Testis (tissue), 2 donors: ENCODE measurements at regions not wholly inside any gene's neighbourhood (a gene's known extent, or its start where the extent isn't known, plus 50 kb on each side); places are given as distances from the start of the nearest gene placed in this dataset.

ENCODE experiments used
- DNase-seq: peaks from one replicate; pipeline ENCODE4 v3.0.0-alpha.2; 2019
- H3K27ac ChIP-seq, 2 donors: fragments of 200-600 bp; sonication (generic); one replicate each; pipeline ENCODE4 v1.5.1; 2019
- H3K27me3 ChIP-seq: fragments of 200-600 bp; sonication (generic); one replicate; pipeline ENCODE4 v1.5.1; 2019
- H3K36me3 ChIP-seq: fragments of 200-600 bp; sonication (generic); one replicate; pipeline ENCODE4 v1.5.1; 2017; ENCODE audit warnings: low read depth; ENCODE audit errors: missing control alignments
- H3K4me1 ChIP-seq: fragments of 200-600 bp; sonication (generic); one replicate; pipeline ENCODE4 v1.5.1; 2019
- H3K4me3 ChIP-seq, 2 donors: fragments of 200-600 bp; sonication (generic); one replicate each; pipeline ENCODE4 v1.5.1; 2017 to 2019
- H3K9me3 ChIP-seq: fragments of 200-600 bp; sonication (generic); one replicate; pipeline ENCODE4 v1.5.1; 2017
- CTCF ChIP-seq, 3 experiments: fragments of 450-650 bp in 2 of 3; fragments of 200-600 bp in 1 of 3; sonication (generic) in 1 of 3; IDR thresholded peaks; one replicate each; pipeline ENCODE4 v1.5.1; 2016 to 2019; ENCODE audit warnings: antibody characterized with exemption in 3 of 3, mild to moderate bottlenecking in 2 of 3, moderate library complexity in 1 of 3
- POLR2A ChIP-seq: fragments of 450-650 bp; IDR thresholded peaks from one replicate; pipeline ENCODE4 v1.6.1; 2017; ENCODE audit warnings: antibody characterized with exemption, mild to moderate bottlenecking, moderate library complexity
- WGBS, 2 donors: methylation state at CpG; one replicate each; pipeline ENCODE4 v1.1.5; 2018; 5-methylcytosine and 5-hydroxymethylcytosine counted together
- intact Hi-C: fragments of 100-400 bp; cut with DNase I; formaldehyde crosslinking; loops from one replicate; pipeline ENCODE4 v1.15.1; 2023; ENCODE audit warnings: low total_unique reads

GRCh38 chr6:132194529-132194928 is 206.7 kb downstream of the MOXD1 start:
- intact Hi-C loops: no loop called here
- no peaks in the 10 kb centered on the region for H3K4me1 ChIP-seq
- WGBS, 2 donors: 86 to 92% methylated on average over 3 of the region's 3 CpGs

GRCh38 chr6:132192631-132193030 is 208.6 kb downstream of the MOXD1 start:
- intact Hi-C loops: no loop called here
- TF ChIP-seq CTCF (IDR thresholded peaks at IDR 0.05): no peak
- TF ChIP-seq POLR2A: no peak
- Histone ChIP-seq H3K9me3 (no peaks in the 10 kb centered on the region), H3K4me1 (no peaks in the 10 kb centered on the region), H3K27me3 (no peaks in the 10 kb centered on the region), H3K27ac (no peak overlapping the region), H3K4me3 (no peak overlapping the region), H3K36me3 (no peaks in the 10 kb centered on the region)
- DNase-seq: no peak
- 81 to 90% methylated on average over 5 of the region's 5 CpGs for WGBS, 2 donors

More at GRCh38 chr6:132194529-132194928, 206.7 kb downstream of the MOXD1 start:
- H3K36me3 ChIP-seq: no peaks in the 10 kb centered on the region
- no peaks in the 10 kb centered on the region for H3K9me3 ChIP-seq
- no peak overlapping the region for H3K27ac ChIP-seq
- TF ChIP-seq POLR2A (no peak), CTCF (IDR thresholded peaks at IDR 0.05) (no peak)
- no peak for DNase-seq
- H3K4me3 ChIP-seq: no peak overlapping the region
- H3K27me3 ChIP-seq: no peaks in the 10 kb centered on the region

GRCh38 chr6:132190815-132191175 is 210.5 kb downstream of the MOXD1 start:
- TF ChIP-seq POLR2A (no peak), CTCF (IDR thresholded peaks at IDR 0.05) (no peak)
- 51 to 66% methylated on average over 3 of the region's 3 CpGs for WGBS, 2 donors
- intact Hi-C loops: no loop called here
- Histone ChIP-seq H3K9me3 (no peaks in the 10 kb centered on the region), H3K27me3 (no peaks in the 10 kb centered on the region), H3K4me1 (no peaks in the 10 kb centered on the region), H3K36me3 (no peaks in the 10 kb centered on the region), H3K4me3 (no peak overlapping the region), H3K27ac (no peak overlapping the region)
- no peak for DNase-seq

GRCh38 chr6:132190097-132190814 is 211.0 kb downstream of the MOXD1 start:
- no peak for DNase-seq
- Histone ChIP-seq H3K9me3 (no peaks in the 10 kb centered on the region), H3K27me3 (no peaks in the 10 kb centered on the region), H3K27ac (no peak overlapping the region), H3K36me3 (no peaks in the 10 kb centered on the region), H3K4me1 (no peaks in the 10 kb centered on the region), H3K4me3 (no peak overlapping the region)
- intact Hi-C loops: no loop called here
- TF ChIP-seq POLR2A: no peak
- no peak for TF ChIP-seq CTCF (IDR thresholded peaks at IDR 0.05)
- WGBS, 2 donors: 54 to 61% methylated on average over 4 of the region's 4 CpGs
